ENCODE measurements at regions not wholly inside any gene's neighbourhood (a gene's known extent, or its start where the extent isn't known, plus 50 kb on each side); places are given as distances from the start of the nearest gene placed in this dataset.
A peak's percentile ranks its signal among the peaks of the same experiment; 100 is the strongest.
"Not testable (repeated sequence)": the region's sequence is repeated elsewhere in the genome, so short reads cannot be mapped to it uniquely, and the experiment has no call there.

- no peak for DNase-seq
These were observed 134.4 kb upstream of the ASCC3 start for GRCh38 chr6:101015541-101015940.

GRCh38 chr6:101016163-101016562, 135.0 kb upstream of the ASCC3 start:
- DNase-seq, result no peak

DNA sequence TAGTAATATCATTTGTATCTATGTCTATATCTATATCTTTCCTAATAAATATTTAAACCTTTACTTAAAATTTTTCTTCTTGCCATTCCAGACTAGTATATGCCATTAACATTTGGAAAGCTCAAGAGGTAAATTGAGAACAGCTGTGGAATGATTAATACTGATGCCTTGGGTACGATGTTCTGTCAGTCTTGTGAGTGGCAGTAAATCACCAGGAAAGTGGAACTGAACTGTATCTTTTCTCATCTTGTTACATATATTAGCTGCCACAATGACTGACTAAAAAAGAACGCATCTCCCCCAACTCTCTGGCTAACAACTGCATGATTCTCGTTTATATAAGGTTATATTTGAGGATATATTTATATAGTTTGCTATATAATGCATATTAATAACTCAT, 137.0 kb upstream of the ASCC3 start:
- DNase-seq, result no peak

DNA sequence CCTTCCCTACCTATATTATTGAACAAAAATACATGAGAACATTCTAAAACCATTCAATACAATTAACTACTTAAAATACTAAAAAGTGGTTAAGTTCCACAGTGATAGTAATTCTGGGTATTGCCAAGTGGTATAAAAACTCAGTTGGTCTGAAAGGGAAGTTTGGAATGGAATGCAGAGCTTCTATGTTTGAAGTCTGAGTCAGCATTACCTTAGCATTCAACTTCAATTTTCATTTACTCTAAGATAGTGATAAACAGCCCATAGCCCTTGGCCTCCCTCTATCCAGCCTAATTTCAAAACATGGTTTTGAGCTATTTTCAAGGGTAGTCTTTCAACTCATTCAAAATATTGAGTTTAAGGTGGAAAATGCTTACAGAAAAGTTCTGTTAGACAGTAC, 140.4 kb upstream of the ASCC3 start:
- DNase-seq, result no peak

DNA sequence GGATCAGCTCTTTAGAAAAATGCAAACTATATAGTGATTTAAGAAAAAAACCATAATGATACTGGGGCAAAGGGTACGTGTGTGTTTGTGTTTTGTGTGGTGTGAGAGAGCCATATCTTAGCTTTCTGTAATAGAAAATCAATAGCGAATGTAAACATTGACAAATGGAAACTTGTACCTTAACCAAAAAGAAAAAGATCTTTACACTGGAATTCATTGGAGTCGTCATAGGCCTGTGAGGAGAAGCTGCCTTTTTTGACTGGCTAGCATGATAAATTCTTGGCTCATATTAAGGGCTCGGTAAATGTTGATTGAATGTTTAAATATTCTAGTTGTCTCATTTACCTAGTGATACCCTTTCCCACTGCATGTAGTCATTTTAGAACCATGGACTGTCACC, 161.8 kb upstream of the ASCC3 start:
- DNase-seq, result no peak

DNA sequence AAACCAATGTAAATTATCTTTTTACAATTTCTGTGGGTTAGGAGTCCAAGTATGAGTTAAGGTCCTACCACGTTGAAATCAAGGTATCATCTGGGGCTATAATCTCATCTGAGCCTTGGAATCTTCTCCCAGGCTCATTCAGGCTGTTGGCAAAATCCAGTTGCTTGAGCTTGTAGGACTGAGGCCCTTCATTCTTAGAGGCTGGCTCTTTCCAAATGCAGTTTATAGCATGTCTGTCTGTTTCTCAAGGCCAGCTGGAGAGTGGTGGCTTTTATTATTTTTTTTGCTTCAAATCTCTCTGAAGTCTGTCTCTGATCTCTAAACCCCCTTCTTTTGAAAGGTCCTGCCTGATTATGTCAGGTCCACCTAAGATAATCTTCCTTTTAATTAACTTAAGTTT, 177.2 kb upstream of the ASCC3 start:
- no peak for DNase-seq

- no peak for DNase-seq
These were observed 185.4 kb upstream of the ASCC3 start for GRCh38 chr6:101066481-101066880.

GRCh38 chr6:101069191-101069795, 188.2 kb upstream of the ASCC3 start:
- DNase-seq, result no peak

DNA sequence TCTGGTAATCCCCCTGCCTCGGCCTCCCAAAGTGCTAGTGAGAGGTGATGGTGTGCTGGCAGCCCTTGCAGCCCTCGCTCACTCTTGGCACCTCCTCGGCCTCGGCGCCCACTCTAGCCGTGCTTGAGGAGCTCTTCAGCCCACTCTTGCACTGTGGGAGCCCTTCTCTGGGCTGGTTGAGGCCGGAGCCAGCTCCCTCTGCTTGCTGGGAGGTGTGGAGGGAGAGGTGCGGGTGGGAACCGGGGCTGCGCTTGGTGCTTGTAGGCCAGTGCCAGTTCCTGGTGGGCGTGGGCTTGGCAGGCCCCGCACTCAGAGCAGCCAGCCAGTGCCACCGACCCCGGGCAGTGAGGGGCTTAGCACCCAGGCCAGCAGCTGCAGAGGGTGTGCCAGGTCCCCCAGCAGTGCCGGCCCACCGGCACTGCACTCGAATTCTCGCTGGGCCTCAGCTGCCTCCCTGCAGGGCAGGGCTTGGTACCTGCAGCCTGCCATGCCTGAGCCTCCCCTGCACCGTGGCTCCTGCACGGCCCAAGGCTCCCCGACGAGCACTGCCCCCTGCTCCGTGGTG, 189.0 kb upstream of the ASCC3 start:
- no peak for DNase-seq

- DNase-seq, result no peak
These were observed 196.2 kb upstream of the ASCC3 start for GRCh38 chr6:101077344-101077743.

- DNase-seq, result no peak
These were observed 198.7 kb upstream of the ASCC3 start for GRCh38 chr6:101079696-101080270.

DNA sequence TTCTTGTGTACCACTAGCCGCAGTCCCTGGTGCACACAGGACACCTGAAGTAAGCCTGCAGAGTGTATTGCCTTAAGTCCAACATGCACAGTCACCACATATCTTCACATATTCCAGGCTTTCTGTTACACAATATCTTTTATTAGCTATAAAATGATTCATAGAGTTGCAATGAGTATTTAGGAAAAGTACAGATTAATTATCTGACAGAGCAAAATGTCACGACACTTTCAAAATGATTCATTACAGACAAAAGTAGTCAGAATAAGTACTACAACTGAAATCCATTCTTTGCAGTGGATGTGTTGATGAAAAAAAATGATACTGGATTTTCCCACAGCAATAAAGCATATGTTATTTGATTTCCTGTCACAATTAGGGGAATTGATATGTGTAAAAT, 199.5 kb upstream of the ASCC3 start:
- no peak for DNase-seq

DNA sequence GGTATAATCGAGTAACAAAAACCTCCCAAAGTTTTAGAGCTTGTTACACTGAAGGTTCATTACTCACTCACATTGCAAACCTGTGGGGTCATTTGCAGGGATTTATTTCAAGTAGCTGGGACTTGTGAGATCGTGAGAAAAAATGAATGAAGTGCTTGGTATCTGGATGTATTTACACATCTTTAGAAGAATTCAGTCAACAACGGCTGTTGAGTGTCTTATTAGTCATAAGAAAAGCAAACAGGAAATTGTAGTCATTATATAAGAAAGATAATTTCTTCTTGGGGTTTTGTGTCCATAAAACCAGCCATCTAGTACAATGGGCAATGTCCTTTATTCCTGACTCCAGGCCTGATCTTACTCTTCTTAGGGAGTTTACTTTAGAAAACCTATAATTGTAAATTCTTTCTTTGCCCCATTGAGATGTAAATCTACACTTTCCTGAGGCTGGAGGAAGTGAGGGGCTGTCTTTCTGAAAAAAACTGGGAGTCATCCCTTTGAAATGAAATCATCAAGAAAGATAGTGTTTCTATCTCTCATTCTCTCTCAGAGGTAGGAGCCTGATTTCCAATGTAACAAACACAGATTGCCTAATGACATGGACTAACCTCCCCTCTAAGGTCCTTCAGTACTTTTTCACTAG, 202.5 kb upstream of the ASCC3 start:
- no peak for DNase-seq

GRCh38 chr6:101085327-101085726, 204.2 kb upstream of the ASCC3 start:
- DNase-seq, result no peak

- DNase-seq, result no peak
These were observed 205.3 kb upstream of the ASCC3 start for GRCh38 chr6:101086473-101086872.

DNA sequence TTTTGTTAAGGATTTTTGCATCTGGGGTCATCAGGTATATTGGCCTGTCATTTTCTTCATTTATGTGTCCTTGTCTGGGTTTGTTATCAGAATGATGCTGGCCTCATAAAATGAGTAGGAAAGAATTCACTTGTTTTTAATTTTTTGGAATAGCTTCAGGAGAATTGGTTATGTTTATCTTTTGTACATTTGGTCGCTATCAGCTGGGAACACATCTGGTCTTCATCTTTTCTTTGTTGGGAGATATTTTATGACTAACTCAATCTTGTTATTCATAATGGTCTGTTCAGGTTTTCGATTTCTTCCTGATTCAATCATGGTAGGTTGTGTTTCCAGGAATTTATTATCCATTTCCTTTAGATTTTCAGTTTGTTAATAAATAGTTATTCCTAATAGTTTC, 207.5 kb upstream of the ASCC3 start:
- no peak for DNase-seq

GRCh38 chr6:101089640-101090039, 208.5 kb upstream of the ASCC3 start:
- no peak for DNase-seq

- DNase-seq, result no peak
These were observed 209.2 kb upstream of the ASCC3 start for GRCh38 chr6:101090281-101090680.

DNA sequence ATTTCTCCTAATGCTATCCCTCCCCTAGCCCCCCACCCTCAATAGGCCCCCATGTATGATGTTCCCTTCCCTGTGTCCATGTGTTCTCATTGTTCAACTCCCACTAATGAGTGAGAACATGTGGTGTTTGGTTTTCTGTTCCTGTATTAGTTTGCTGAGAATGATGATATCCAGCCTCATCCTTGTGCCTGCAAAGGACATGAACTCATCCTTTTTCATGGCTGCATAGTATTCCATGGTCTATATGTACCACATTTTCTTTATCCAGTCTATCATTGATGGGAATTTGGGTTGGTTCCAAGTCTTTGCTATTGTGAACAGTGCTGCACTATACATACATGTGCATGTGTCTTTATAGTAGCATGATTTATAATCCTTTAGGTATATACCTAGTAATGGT, 217.5 kb upstream of the ASCC3 start:
- not testable (repeated sequence) for DNase-seq

- DNase-seq, result no peak
These were observed 221.6 kb upstream of the ASCC3 start for GRCh38 chr6:101102702-101103101.

DNA sequence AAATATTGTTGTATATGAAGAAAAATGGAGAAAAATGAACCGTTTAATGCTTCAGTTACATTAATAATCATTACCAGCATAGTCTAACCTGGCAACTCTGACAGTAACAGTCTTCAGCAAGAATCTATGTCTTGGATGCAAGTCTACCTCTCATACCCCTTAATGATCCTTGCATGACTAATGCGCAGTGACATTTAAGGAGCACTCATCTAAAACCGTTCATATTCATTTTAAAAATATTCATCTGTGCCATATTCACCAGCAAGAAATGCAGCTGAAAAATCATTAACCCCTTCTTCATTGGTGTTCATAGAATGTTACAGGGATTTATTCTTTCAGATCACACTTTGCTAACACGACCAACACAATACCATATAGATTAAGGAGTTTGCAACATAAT, 227.2 kb upstream of the ASCC3 start:
- no peak for DNase-seq

DNA sequence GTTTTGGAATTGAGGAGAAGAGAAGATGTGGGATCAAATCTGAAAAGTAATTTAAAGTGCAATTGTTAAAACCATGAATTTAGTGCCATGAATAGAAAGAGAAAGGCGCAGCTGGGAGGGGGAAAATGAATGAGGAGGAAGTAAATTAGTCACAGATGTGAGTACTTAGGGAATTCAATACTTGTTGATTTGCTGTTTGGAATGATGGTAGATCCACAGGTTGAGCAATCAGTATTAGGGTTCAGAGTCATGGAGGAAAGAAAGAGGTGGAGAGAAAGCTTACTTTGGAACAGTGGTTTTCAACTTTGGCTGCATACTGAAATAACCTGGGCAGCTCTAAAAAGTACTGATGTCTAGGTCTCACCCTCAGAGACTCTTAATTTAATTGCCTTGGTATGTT, 229.7 kb upstream of the ASCC3 start:
- no peak for DNase-seq

- no peak for DNase-seq
These were observed 232.5 kb upstream of the ASCC3 start for GRCh38 chr6:101113468-101114260.

GRCh38 chr6:101114703-101115102, 233.6 kb upstream of the ASCC3 start:
- peak in 1 of 6 experiments; percentile 10 for DNase-seq
